Suprapubic skin (tissue), 4 donors: ENCODE measurements at regions not wholly inside any gene's neighbourhood (a gene's known extent, or its start where the extent isn't known, plus 50 kb on each side); places are given as distances from the start of the nearest gene placed in this dataset.

Experiments
- DNase-seq, 2 donors: peaks; one replicate each; pipeline ENCODE4 v3.0.0-alpha.2; 2019; ENCODE audit warnings: low spot score in 2 of 2
- H3K27ac ChIP-seq: fragments of 200-600 bp; sonication (generic); one replicate; pipeline ENCODE4 v1.5.1; 2019
- H3K27me3 ChIP-seq: fragments of 200-600 bp; sonication (generic); one replicate; pipeline ENCODE4 v1.5.1; 2019
- H3K36me3 ChIP-seq: fragments of 200-600 bp; sonication (generic); one replicate; pipeline ENCODE4 v1.5.1; 2019
- H3K4me1 ChIP-seq: fragments of 200-600 bp; sonication (generic); one replicate; pipeline ENCODE4 v1.5.1; 2019
- H3K4me3 ChIP-seq: fragments of 200-600 bp; sonication (generic); one replicate; pipeline ENCODE4 v1.5.1; 2019; ENCODE audit warnings: mild to moderate bottlenecking
- H3K9me3 ChIP-seq: fragments of 200-600 bp; sonication (generic); one replicate; pipeline ENCODE4 v1.5.1; 2019
- EP300 ChIP-seq: sonication (generic); formaldehyde crosslinking; IDR thresholded peaks from one replicate; pipeline ENCODE4 v1.6.1; 2017; ENCODE audit warnings: antibody characterized with exemption
- POLR2A ChIP-seq, 2 donors: fragments of 450-650 bp; IDR thresholded peaks; one replicate each; pipeline ENCODE4 v1.6.1; 2017; ENCODE audit warnings: antibody characterized with exemption in 2 of 2, mild to moderate bottlenecking in 2 of 2, moderate library complexity in 2 of 2
- POLR2AphosphoS5 ChIP-seq, 3 donors: sonication (generic); formaldehyde crosslinking; IDR thresholded peaks; one replicate each; pipeline ENCODE4 v1.6.1; 2017; ENCODE audit warnings: antibody characterized with exemption in 3 of 3
- WGBS: methylation state at CpG from one replicate; pipeline ENCODE4 v1.1.5; 2018; 5-methylcytosine and 5-hydroxymethylcytosine counted together
- TF ChIP-seq, protein P1 (sequence below), 2 donors: fragments of 200-600 bp in 1 of 2; fragments of 450-650 bp in 1 of 2; sonication (generic) in 1 of 2; IDR thresholded peaks; one replicate each; pipeline ENCODE4 v1.5.1; 2016 to 2019; ENCODE audit warnings: antibody characterized with exemption in 2 of 2, mild to moderate bottlenecking in 1 of 2, moderate library complexity in 1 of 2

DNA sequence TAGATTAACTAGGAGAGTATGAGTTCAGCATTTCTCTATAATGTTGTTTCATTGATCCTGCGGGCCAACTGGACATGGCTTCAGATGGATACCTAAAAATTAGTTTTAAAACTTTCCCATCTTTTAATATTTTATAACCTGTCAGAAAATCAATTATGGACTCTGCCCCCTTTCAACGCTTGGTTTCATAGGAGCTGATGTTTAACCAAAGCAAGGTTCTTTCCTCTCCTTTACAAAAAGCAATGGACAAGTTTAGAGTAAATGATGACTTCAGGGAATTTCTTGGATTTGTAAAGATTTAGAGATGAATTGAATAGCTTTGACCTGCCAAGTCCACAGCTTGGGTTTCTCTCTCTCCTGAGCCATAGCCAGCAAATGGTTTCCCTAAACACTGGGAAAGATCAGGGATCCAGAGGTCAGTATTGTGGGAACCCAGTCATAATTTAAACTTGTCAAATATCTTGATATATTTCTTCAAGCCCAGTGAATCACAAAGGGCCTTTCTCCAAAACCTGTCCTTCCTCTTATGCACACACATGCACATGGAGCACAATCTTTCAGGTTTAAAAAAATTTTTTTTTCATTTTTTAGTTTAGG is 177.1 kb downstream of the EVX1 start:
- H3K27me3 ChIP-seq = no peaks in the 10 kb centered on the region
- H3K27ac ChIP-seq = no peak overlapping the region
- no peak for DNase-seq
- no peak overlapping the region for H3K4me3 ChIP-seq
- no peaks in the 10 kb centered on the region for H3K9me3 ChIP-seq
- WGBS = 95% methylated on average over 2 of the region's 2 CpGs
- TF ChIP-seq EP300 = no peak
- TF ChIP-seq, protein P1, sequence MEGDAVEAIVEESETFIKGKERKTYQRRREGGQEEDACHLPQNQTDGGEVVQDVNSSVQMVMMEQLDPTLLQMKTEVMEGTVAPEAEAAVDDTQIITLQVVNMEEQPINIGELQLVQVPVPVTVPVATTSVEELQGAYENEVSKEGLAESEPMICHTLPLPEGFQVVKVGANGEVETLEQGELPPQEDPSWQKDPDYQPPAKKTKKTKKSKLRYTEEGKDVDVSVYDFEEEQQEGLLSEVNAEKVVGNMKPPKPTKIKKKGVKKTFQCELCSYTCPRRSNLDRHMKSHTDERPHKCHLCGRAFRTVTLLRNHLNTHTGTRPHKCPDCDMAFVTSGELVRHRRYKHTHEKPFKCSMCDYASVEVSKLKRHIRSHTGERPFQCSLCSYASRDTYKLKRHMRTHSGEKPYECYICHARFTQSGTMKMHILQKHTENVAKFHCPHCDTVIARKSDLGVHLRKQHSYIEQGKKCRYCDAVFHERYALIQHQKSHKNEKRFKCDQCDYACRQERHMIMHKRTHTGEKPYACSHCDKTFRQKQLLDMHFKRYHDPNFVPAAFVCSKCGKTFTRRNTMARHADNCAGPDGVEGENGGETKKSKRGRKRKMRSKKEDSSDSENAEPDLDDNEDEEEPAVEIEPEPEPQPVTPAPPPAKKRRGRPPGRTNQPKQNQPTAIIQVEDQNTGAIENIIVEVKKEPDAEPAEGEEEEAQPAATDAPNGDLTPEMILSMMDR (IDR thresholded peaks at IDR 0.05) = no peak
- peaks cover 14% of the 10 kb centered on the region for H3K4me1 ChIP-seq
- H3K36me3 ChIP-seq = no peaks in the 10 kb centered on the region

DNA sequence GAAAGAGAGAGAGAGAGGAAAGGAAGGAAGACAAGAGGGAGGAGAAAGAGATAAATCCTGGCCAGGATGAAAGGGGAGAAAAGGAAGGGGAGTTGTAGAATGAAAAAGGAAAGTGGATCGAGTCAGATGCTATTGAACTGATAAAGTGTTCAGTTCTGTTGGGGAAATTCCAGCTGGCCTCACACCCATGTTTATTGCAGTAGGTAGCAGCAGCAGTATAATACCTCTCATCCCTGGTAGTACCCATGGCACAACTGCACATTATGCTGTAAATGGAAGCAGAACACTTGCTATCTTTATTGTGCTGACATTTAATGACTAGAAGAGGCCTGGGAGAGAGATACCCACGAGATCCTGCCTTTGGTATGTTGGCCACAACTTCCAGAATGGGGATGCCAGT is 178.1 kb downstream of the EVX1 start:
- DNase-seq = no peak
- Histone ChIP-seq H3K27me3 (no peaks in the 10 kb centered on the region), H3K9me3 (no peaks in the 10 kb centered on the region), H3K4me1 (peaks cover 14% of the 10 kb centered on the region), H3K36me3 (no peaks in the 10 kb centered on the region), H3K27ac (no peak overlapping the region), H3K4me3 (no peak overlapping the region)
- TF ChIP-seq, protein P1 (IDR thresholded peaks at IDR 0.05) = no peak
- TF ChIP-seq EP300 = no peak
- TF ChIP-seq POLR2A (IDR thresholded peaks at IDR 0.05) = no peak
- no peak for TF ChIP-seq POLR2AphosphoS5 (IDR thresholded peaks at IDR 0.05)
- 44% methylated on average over 2 of the region's 2 CpGs for WGBS

DNA sequence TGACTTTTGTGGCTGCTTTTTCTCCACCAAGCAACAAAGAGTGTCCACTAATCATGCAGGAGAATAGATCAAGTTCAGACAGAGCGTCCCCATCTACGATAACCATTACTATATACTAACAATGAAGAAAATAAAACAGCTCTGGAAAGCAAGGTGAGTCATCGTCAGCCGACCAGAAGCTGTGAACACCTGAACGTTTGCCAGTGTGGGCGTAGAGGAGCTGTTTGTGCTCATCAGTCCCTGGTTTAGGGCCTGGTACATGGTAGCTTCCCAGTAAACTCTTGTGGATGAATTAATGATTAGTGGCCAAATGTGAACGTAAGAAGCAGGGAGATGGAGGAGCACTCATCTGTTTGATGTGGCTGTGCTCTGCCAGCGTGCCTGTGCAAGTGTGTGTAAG is 180.7 kb downstream of the EVX1 start:
- Histone ChIP-seq H3K36me3 (no peaks in the 10 kb centered on the region), H3K4me1 (peaks cover 14% of the 10 kb centered on the region), H3K4me3 (no peak overlapping the region), H3K27me3 (no peaks in the 10 kb centered on the region), H3K9me3 (no peaks in the 10 kb centered on the region), H3K27ac (no peak overlapping the region)
- TF ChIP-seq EP300 = no peak
- TF ChIP-seq, protein P1 (IDR thresholded peaks at IDR 0.05) = no peak
- TF ChIP-seq POLR2AphosphoS5 (IDR thresholded peaks at IDR 0.05) = no peak
- TF ChIP-seq POLR2A (IDR thresholded peaks at IDR 0.05) = no peak
- no peak for DNase-seq
- WGBS = 59% methylated on average over 8 of the region's 8 CpGs

DNA sequence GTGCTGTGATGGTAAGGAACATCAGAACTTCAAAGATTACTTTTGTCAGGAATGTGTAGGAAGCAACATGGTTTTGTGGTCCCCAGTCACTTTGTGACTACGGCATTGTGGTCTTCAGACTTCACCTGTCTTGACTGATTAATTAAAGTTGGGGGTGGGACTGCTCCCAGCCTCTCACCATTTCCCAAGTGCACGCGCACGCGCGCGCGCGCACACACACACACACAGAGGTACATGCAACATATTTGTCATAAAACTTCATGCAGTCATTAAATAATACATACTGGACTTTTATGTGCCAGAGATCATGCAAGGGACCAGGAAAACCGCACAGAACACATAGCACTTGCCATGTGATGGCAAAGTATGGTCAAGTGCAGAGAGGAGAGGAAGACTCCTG is 181.2 kb downstream of the EVX1 start:
- H3K27ac ChIP-seq = no peak overlapping the region
- H3K9me3 ChIP-seq = no peaks in the 10 kb centered on the region
- TF ChIP-seq POLR2A (IDR thresholded peaks at IDR 0.05) (no peak), EP300 (no peak), POLR2AphosphoS5 (IDR thresholded peaks at IDR 0.05) (no peak)
- TF ChIP-seq, protein P1 (IDR thresholded peaks at IDR 0.05) = no peak
- no peak overlapping the region for H3K4me3 ChIP-seq
- no peaks in the 10 kb centered on the region for H3K36me3 ChIP-seq
- peaks cover 14% of the 10 kb centered on the region for H3K4me1 ChIP-seq
- DNase-seq = no peak
- H3K27me3 ChIP-seq = no peaks in the 10 kb centered on the region
- WGBS = 74% methylated on average over 10 of the region's 10 CpGs

DNA sequence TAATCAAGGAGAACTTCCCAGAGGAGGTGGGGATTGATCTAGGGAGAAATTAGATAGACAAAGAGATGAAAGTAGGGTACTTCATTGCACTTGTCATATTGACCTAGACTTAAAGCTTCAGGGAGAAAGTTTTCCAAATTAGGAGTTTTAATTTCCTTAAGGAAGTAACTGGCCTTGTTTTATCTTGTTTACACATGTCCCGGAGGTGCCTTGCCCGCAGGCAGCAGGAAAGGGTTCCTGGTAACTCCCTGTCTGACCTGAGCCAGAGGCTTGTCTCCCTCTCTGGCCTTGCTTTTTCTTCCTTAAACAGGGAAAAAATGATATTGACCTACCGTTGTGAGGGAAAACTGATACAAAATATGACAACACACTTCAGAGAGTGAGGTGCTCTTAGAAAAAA is 181.6 kb downstream of the EVX1 start:
- WGBS = 44% methylated on average over 3 of the region's 3 CpGs
- Histone ChIP-seq H3K36me3 (no peaks in the 10 kb centered on the region), H3K4me3 (no peak overlapping the region), H3K9me3 (no peaks in the 10 kb centered on the region), H3K27ac (no peak overlapping the region), H3K4me1 (peaks cover 14% of the 10 kb centered on the region), H3K27me3 (no peaks in the 10 kb centered on the region)
- TF ChIP-seq POLR2A (IDR thresholded peaks at IDR 0.05) = no peak
- no peak for TF ChIP-seq EP300
- no peak for TF ChIP-seq POLR2AphosphoS5 (IDR thresholded peaks at IDR 0.05)
- TF ChIP-seq, protein P1 (IDR thresholded peaks at IDR 0.05) = no peak
- DNase-seq = no peak
